Panc1 (cell line): ENCODE measurements at regions not wholly inside any gene's neighbourhood (a gene's known extent, or its start where the extent isn't known, plus 50 kb on each side); places are given as distances from the start of the nearest gene placed in this dataset.
"Not testable (repeated sequence)": the region's sequence is repeated elsewhere in the genome, so short reads cannot be mapped to it uniquely, and the experiment has no call there.

Experiments
- ATAC-seq: fragments of 200-7000 bp; cut with Tn5 transposase; 2 replicates; pipeline ENCODE4 v1.9.1; 2020; ENCODE audit warnings: mild to moderate bottlenecking, moderate library complexity
- BruUV-seq: library from RNA; stranded (reverse); fragments of 400-500 nt; replicated peaks from 2 replicates; lab custom pipeline; 2021; lab: Mats Ljungman, UMichigan
- CTCF ChIA-PET: fragments of 300-600 bp; sonication (Branson Sonifier 250); formaldehyde crosslinking; loops from one replicate; lab custom pipeline; 2022; ENCODE audit warnings: antibody characterized with exemption; lab: Charles Lee
- POLR2A ChIA-PET: fragments of 300-600 bp; sonication (Branson Sonifier 250); formaldehyde crosslinking; loops from one replicate; lab custom pipeline; 2022; ENCODE audit warnings: antibody characterized with exemption; lab: Charles Lee
- DNase-seq: peaks from one replicate; pipeline ENCODE4 v3.0.0-alpha.2; 2010; ENCODE audit warnings: low read depth, low spot score
- H3K27ac ChIP-seq: 2 replicates; pipeline ENCODE4 v1.5.1; 2011; ENCODE audit warnings: mild to moderate bottlenecking, low read length, inconsistent platforms
- H3K27me3 ChIP-seq: fragments of 200-500 bp; sonication (Bioruptor generic); 2 replicates; pipeline ENCODE4 v1.6.0; 2014; ENCODE audit warnings: low read length, inconsistent platforms; ENCODE audit not compliant: control insufficient read depth, insufficient read depth
- H3K36me3 ChIP-seq: fragments of 200-500 bp; sonication (Bioruptor generic); 2 replicates; pipeline ENCODE4 v1.5.1; 2014; ENCODE audit warnings: inconsistent platforms, mild to moderate bottlenecking, low read length, moderate library complexity; ENCODE audit not compliant: control insufficient read depth, insufficient read depth
- H3K4me1 ChIP-seq: 2 replicates; pipeline ENCODE4 v1.5.1; 2011; ENCODE audit warnings: inconsistent platforms, mild to moderate bottlenecking, low read length, moderate library complexity; ENCODE audit not compliant: control insufficient read depth, insufficient read depth
- H3K4me3 ChIP-seq, 2 experiments: 2 replicates each; pipeline ENCODE4 v1.5.1; 2011 to 2012; ENCODE audit warnings: low read depth in 2 of 2, low read length in 2 of 2, mild to moderate bottlenecking in 2 of 2, inconsistent platforms in 1 of 2, moderate library complexity in 1 of 2
- H3K9me3 ChIP-seq: fragments of 200-500 bp; sonication (Bioruptor generic); 2 replicates; pipeline ENCODE4 v1.5.1; 2014; ENCODE audit warnings: low read depth, mild to moderate bottlenecking, inconsistent platforms, low read length, moderate library complexity; ENCODE audit not compliant: control insufficient read depth, insufficient read depth
- CTCF ChIP-seq: fragments of 450-650 bp; IDR thresholded peaks from 2 replicates; pipeline ENCODE4 v1.5.1; 2017; ENCODE audit warnings: mild to moderate bottlenecking
- POLR2AphosphoS5 ChIP-seq: IDR thresholded peaks from 2 replicates; pipeline ENCODE4 v1.6.1; 2012; ENCODE audit warnings: mild to moderate bottlenecking, low read depth, low read length, moderate library complexity
- REST ChIP-seq, 2 experiments: IDR thresholded peaks; 2 replicates each; pipeline ENCODE4 v1.6.1; 2011 to 2012; ENCODE audit warnings: low read depth in 2 of 2, control low read depth in 1 of 2, low read length in 1 of 2, mild to moderate bottlenecking in 1 of 2, moderate library complexity in 1 of 2; ENCODE audit not compliant: insufficient read depth in 1 of 2
- SIN3A ChIP-seq: IDR thresholded peaks from 2 replicates; pipeline ENCODE4 v1.6.1; 2012; ENCODE audit warnings: low read depth, mild to moderate bottlenecking, low read length, moderate library complexity, borderline replicate concordance; ENCODE audit not compliant: insufficient read depth
- TCF7L2 ChIP-seq: IDR thresholded peaks from 2 replicates; pipeline ENCODE4 v1.6.1; 2011; ENCODE audit warnings: mild to moderate bottlenecking, low read depth, low read length, inconsistent platforms
- in situ Hi-C: cut with HindIII; loops from 2 replicates; pipeline ENCODE4 v1.10.0; 2016; ENCODE audit warnings: low sequenced_read_pairs, low pct_unique_long_range_greater_than_20kb
- intact Hi-C: fragments of 100-400 bp; cut with micrococcal nuclease; formaldehyde crosslinking; loops from one replicate; pipeline ENCODE4 v1.10.0; 2022; ENCODE audit not compliant: unreplicated experiment

GRCh38 chr4:130077275-130077674 is 981.3 kb downstream of the C4orf33 start:
- ChIA-PET POLR2A (no interaction called here), CTCF (no interaction called here)
- ATAC-seq = no peak
- in situ Hi-C loops (no loop called here), intact Hi-C loops (no loop called here)
- no peak for DNase-seq
- Histone ChIP-seq H3K27ac (no peak overlapping the region), H3K27me3 (no peaks in the 10 kb centered on the region), H3K9me3 (no peaks in the 10 kb centered on the region), H3K36me3 (no peaks in the 10 kb centered on the region), H3K4me1 (no peaks in the 10 kb centered on the region), H3K4me3 (no peak overlapping the region)
- BruUV-seq = no TSS peak
- TF ChIP-seq CTCF (no peak), REST (IDR thresholded peaks at IDR 0.05; ENCODE audit: insufficient read depth in 1 of 2, low read depth in 2 of 2, low read length in 1 of 2) (no peak), SIN3A (no peak), POLR2AphosphoS5 (no peak), TCF7L2 (no peak)

- H3K4me1 ChIP-seq, H3K36me3 ChIP-seq, H3K27me3 ChIP-seq, DNase-seq, CTCF ChIA-PET, H3K27ac ChIP-seq, BruUV-seq, ATAC-seq, in situ Hi-C loops, H3K4me3 ChIP-seq, H3K9me3 ChIP-seq, intact Hi-C loops, POLR2A ChIA-PET: not testable (repeated sequence)
Measured at GRCh38 chr4:130079027-130079426, 983.1 kb downstream of the C4orf33 start.

GRCh38 chr4:130080872-130081451 is 985.0 kb downstream of the C4orf33 start:
- in situ Hi-C loops (no loop called here), intact Hi-C loops (no loop called here)
- no peak overlapping the region for H3K4me3 ChIP-seq
- H3K36me3 ChIP-seq = no peaks in the 10 kb centered on the region
- H3K27me3 ChIP-seq = no peaks in the 10 kb centered on the region
- TF ChIP-seq REST (IDR thresholded peaks at IDR 0.05; ENCODE audit: insufficient read depth in 1 of 2, low read depth in 2 of 2, low read length in 1 of 2) = no peak
- TF ChIP-seq TCF7L2 = no peak
- TF ChIP-seq SIN3A = no peak
- TF ChIP-seq CTCF = no peak
- TF ChIP-seq POLR2AphosphoS5 = no peak
- no peaks in the 10 kb centered on the region for H3K9me3 ChIP-seq
- DNase-seq (no peak), ATAC-seq (no peak)
- no peaks in the 10 kb centered on the region for H3K4me1 ChIP-seq
- POLR2A ChIA-PET = no interaction called here
- H3K27ac ChIP-seq = no peak overlapping the region
- no TSS peak for BruUV-seq
- CTCF ChIA-PET = no interaction called here
